ENCODE measurements at regions not wholly inside any gene's neighbourhood (a gene's known extent, or its start where the extent isn't known, plus 50 kb on each side); places are given as distances from the start of the nearest gene placed in this dataset.

DNA sequence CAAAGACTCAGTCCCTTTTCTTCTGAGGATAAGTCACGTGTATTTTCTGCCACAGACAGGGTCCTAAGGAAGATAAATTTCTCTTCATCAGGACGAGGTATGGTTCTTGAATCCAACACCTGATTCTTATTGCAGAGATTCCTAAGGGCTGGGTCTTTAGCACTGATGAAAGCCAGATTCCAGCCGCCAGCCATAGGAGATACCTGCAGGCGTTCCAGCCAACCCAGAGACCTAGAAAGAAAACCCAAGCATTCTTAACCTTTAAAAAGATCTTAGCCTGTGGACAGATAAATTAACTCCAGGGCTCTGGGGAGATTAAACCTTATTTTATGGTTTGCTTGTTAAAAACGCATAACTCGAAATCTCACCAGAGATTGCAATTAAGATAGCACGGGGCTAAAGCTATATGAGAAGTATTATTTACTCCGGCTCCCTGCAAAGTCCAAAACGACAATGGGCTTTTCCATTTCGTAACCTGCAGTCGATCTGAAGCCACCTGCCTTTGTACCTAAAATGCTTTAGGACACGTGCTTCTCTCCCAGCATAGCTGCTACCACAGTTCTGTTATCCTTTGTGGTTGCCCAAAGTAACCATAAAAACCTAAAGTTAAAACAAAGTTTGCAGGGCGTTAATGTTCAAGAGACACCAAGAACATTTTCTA, 104.5 kb downstream of the NXPE2 start:
- TF ChIP-seq, protein P1, sequence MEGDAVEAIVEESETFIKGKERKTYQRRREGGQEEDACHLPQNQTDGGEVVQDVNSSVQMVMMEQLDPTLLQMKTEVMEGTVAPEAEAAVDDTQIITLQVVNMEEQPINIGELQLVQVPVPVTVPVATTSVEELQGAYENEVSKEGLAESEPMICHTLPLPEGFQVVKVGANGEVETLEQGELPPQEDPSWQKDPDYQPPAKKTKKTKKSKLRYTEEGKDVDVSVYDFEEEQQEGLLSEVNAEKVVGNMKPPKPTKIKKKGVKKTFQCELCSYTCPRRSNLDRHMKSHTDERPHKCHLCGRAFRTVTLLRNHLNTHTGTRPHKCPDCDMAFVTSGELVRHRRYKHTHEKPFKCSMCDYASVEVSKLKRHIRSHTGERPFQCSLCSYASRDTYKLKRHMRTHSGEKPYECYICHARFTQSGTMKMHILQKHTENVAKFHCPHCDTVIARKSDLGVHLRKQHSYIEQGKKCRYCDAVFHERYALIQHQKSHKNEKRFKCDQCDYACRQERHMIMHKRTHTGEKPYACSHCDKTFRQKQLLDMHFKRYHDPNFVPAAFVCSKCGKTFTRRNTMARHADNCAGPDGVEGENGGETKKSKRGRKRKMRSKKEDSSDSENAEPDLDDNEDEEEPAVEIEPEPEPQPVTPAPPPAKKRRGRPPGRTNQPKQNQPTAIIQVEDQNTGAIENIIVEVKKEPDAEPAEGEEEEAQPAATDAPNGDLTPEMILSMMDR (IDR thresholded peaks at IDR 0.05), result no peak
- no peak for TF ChIP-seq ZNF121 (CRISPR knock-in tag; IDR thresholded peaks at IDR 0.05)
- TF ChIP-seq NFYB (CRISPR knock-in tag; conservative IDR thresholded peaks at IDR 0.05; ENCODE audit: low read depth), result no peak
- no peak for TF ChIP-seq GABPB1 (CRISPR knock-in tag; IDR thresholded peaks at IDR 0.05)
- TF ChIP-seq NR1H2 (CRISPR knock-in tag; IDR thresholded peaks at IDR 0.05), result no peak
- TF ChIP-seq ETV6 (CRISPR knock-in tag; IDR thresholded peaks at IDR 0.05), result no peak
- TF ChIP-seq ZNF423 (CRISPR knock-in tag; IDR thresholded peaks at IDR 0.05), result no peak
- no peak for TF ChIP-seq FOXJ3 (CRISPR knock-in tag; IDR thresholded peaks at IDR 0.05; ENCODE audit: borderline replicate concordance)
- no peak for TF ChIP-seq ZNF425 (CRISPR knock-in tag; conservative IDR thresholded peaks at IDR 0.05)
- TF ChIP-seq NFE2L1 (CRISPR knock-in tag; IDR thresholded peaks at IDR 0.05), result no peak
- TF ChIP-seq ZSCAN18 (CRISPR knock-in tag; IDR thresholded peaks at IDR 0.05), result no peak
- TF ChIP-seq TP53 (CRISPR knock-in tag; IDR thresholded peaks at IDR 0.05), result no peak

Measured in WTC11 (cell line).